ENCODE measurements at regions not wholly inside any gene's neighbourhood (a gene's known extent, or its start where the extent isn't known, plus 50 kb on each side); places are given as distances from the start of the nearest gene placed in this dataset.

- H3K9me3 ChIP-seq, result no peaks in the 10 kb centered on the region
- H3K36me3 ChIP-seq, result no peaks in the 10 kb centered on the region
- H3K4me3 ChIP-seq, result no peak overlapping the region
- TF ChIP-seq POLR2AphosphoS5 (IDR thresholded peaks at IDR 0.05), result no peak
- no peak for TF ChIP-seq CTCF (IDR thresholded peaks at IDR 0.05)
- TF ChIP-seq POLR2A (IDR thresholded peaks at IDR 0.05), result no peak
- 81% methylated on average over 5 of the region's 5 CpGs for WGBS
- H3K4me1 ChIP-seq (replicated peaks), result no peaks in the 10 kb centered on the region
- intact Hi-C loops (cut with DNase I), result no loop called here
- no peak for DNase-seq (ENCODE audit: low spot score)
- no peaks in the 10 kb centered on the region for H3K27me3 ChIP-seq (replicated peaks; ENCODE audit: insufficient read depth)
- H3K27ac ChIP-seq, result no peak overlapping the region
These were observed 376.6 kb upstream of the SLCO3A1 start for GRCh38 chr15:91476861-91477260.

- H3K36me3 ChIP-seq, result no peaks in the 10 kb centered on the region
- H3K4me3 ChIP-seq, result no peak overlapping the region
- no peaks in the 10 kb centered on the region for H3K27me3 ChIP-seq (replicated peaks; ENCODE audit: insufficient read depth)
- WGBS, result 79% methylated on average over 6 of the region's 6 CpGs
- no peak for DNase-seq (ENCODE audit: low spot score)
- no peaks in the 10 kb centered on the region for H3K9me3 ChIP-seq
- no peaks in the 10 kb centered on the region for H3K4me1 ChIP-seq (replicated peaks)
- H3K27ac ChIP-seq, result no peak overlapping the region
- no peak for TF ChIP-seq POLR2A (IDR thresholded peaks at IDR 0.05)
- TF ChIP-seq CTCF (IDR thresholded peaks at IDR 0.05), result no peak
- TF ChIP-seq POLR2AphosphoS5 (IDR thresholded peaks at IDR 0.05), result no peak
- intact Hi-C loops (cut with DNase I), result no loop called here
These were observed 374.8 kb upstream of the SLCO3A1 start for GRCh38 chr15:91478717-91479191.

GRCh38 chr15:91480426-91480825 lies 373.1 kb upstream of the SLCO3A1 start:
- Histone ChIP-seq H3K9me3 (no peaks in the 10 kb centered on the region), H3K27me3 (replicated peaks; ENCODE audit: insufficient read depth) (no peaks in the 10 kb centered on the region), H3K36me3 (no peaks in the 10 kb centered on the region), H3K4me1 (replicated peaks) (no peaks in the 10 kb centered on the region), H3K4me3 (no peak overlapping the region), H3K27ac (no peak overlapping the region)
- intact Hi-C loops (cut with DNase I), result no loop called here
- no peak for DNase-seq (ENCODE audit: low spot score)
- 33% methylated on average over 4 of the region's 4 CpGs for WGBS
- TF ChIP-seq POLR2AphosphoS5 (IDR thresholded peaks at IDR 0.05), result no peak
- TF ChIP-seq CTCF (IDR thresholded peaks at IDR 0.05), result no peak
- TF ChIP-seq POLR2A (IDR thresholded peaks at IDR 0.05), result no peak

- H3K4me3 ChIP-seq, result no peak overlapping the region
- 66% methylated on average over 1 of the region's 1 CpG for WGBS
- H3K27me3 ChIP-seq (replicated peaks; ENCODE audit: insufficient read depth), result no peaks in the 10 kb centered on the region
- TF ChIP-seq POLR2AphosphoS5 (IDR thresholded peaks at IDR 0.05) (no peak), POLR2A (IDR thresholded peaks at IDR 0.05) (no peak), CTCF (IDR thresholded peaks at IDR 0.05) (no peak)
- no peaks in the 10 kb centered on the region for H3K4me1 ChIP-seq (replicated peaks)
- DNase-seq (ENCODE audit: low spot score), result no peak
- no peaks in the 10 kb centered on the region for H3K9me3 ChIP-seq
- intact Hi-C loops (cut with DNase I), result no loop called here
- no peak overlapping the region for H3K27ac ChIP-seq
- no peaks in the 10 kb centered on the region for H3K36me3 ChIP-seq
These were observed 370.7 kb upstream of the SLCO3A1 start for GRCh38 chr15:91482799-91483198.

GRCh38 chr15:91484141-91484540 lies 369.4 kb upstream of the SLCO3A1 start:
- intact Hi-C loops (cut with DNase I), result no loop called here
- Histone ChIP-seq H3K4me3 (no peak overlapping the region), H3K4me1 (replicated peaks) (no peaks in the 10 kb centered on the region), H3K36me3 (no peaks in the 10 kb centered on the region), H3K27me3 (replicated peaks; ENCODE audit: insufficient read depth) (no peaks in the 10 kb centered on the region), H3K9me3 (no peaks in the 10 kb centered on the region), H3K27ac (no peak overlapping the region)
- WGBS, result 100% methylated on average over 1 of the region's 1 CpG
- TF ChIP-seq POLR2A (IDR thresholded peaks at IDR 0.05) (no peak), POLR2AphosphoS5 (IDR thresholded peaks at IDR 0.05) (no peak), CTCF (IDR thresholded peaks at IDR 0.05) (no peak)
- DNase-seq (ENCODE audit: low spot score), result no peak
